Endothelial cell of umbilical vein (primary cell): ENCODE measurements at regions not wholly inside any gene's neighbourhood (a gene's known extent, or its start where the extent isn't known, plus 50 kb on each side); places are given as distances from the start of the nearest gene placed in this dataset.

ENCODE experiments used
- BruUV-seq: library from RNA; stranded (reverse); fragments of 400-500 nt; replicated peaks from 2 replicates; lab custom pipeline; 2021; lab: Mats Ljungman, UMichigan
- CTCF ChIA-PET: fragments of 300-600, 350-600 bp; sonication (Branson Sonifier 250); formaldehyde crosslinking; loops from one replicate; lab custom pipeline; 2021; ENCODE audit warnings: antibody characterized with exemption, inconsistent platforms; lab: Charles Lee
- POLR2A ChIA-PET: fragments of 300-600, 350-600 bp; sonication (Branson Sonifier 250); formaldehyde crosslinking; loops from one replicate; lab custom pipeline; 2021; ENCODE audit warnings: antibody characterized with exemption, inconsistent platforms; lab: Charles Lee
- DNase-seq: peaks from one replicate; pipeline ENCODE4 v3.0.0-alpha.2; 2011; ENCODE audit warnings: low read depth, low spot score
- FAIRE-seq: peaks from 2 replicates; lab custom pipeline; 2011; peaks lifted over from hg19 to GRCh38; lab: Jason Lieb, UNC
- H2AFZ ChIP-seq: 2 replicates; pipeline ENCODE4 v1.6.0; 2012; ENCODE audit warnings: low read depth, low read length, control low read depth, inconsistent platforms
- H3K27ac ChIP-seq: 2 replicates; pipeline ENCODE4 v1.5.1; 2011; ENCODE audit warnings: low read depth, mild to moderate bottlenecking, control low read depth, low read length, moderate library complexity; ENCODE audit not compliant: insufficient read depth
- H3K27me3 ChIP-seq, 2 experiments: 2 replicates each; pipeline versions ENCODE4 v1.6.0 to v1.6.1; 2011; ENCODE audit warnings: low read length in 2 of 2, mixed read lengths in 1 of 2; ENCODE audit not compliant: control insufficient read depth in 2 of 2, insufficient read depth in 2 of 2
- H3K36me3 ChIP-seq, 2 experiments: 2 replicates in 1 of 2; 3 replicates in 1 of 2; pipeline ENCODE4 v1.5.1; 2011; ENCODE audit warnings: low read length in 2 of 2, mild to moderate bottlenecking in 1 of 2, moderate library complexity in 1 of 2; ENCODE audit not compliant: control insufficient read depth in 2 of 2, insufficient read depth in 2 of 2; ENCODE audit errors: extremely low read depth in 1 of 2
- H3K4me1 ChIP-seq: 3 replicates; pipeline ENCODE4 v1.5.1; 2011; ENCODE audit warnings: mild to moderate bottlenecking, low read length; ENCODE audit not compliant: control insufficient read depth, insufficient read depth; ENCODE audit errors: extremely low read depth
- H3K4me2 ChIP-seq: 2 replicates; pipeline ENCODE4 v1.6.1; 2011; ENCODE audit warnings: low read length, control low read depth, mixed read lengths; ENCODE audit not compliant: insufficient read depth
- H3K4me3 ChIP-seq, 3 experiments: fragments of 200-600 bp in 1 of 3; sonication (generic), shearing (Covaris generic) in 1 of 3; replicated peaks in 1 of 3; 2 replicates each; pipeline ENCODE4 v1.5.1; 2011 to 2016; ENCODE audit warnings: control low read depth in 3 of 3, low read length in 3 of 3, mild to moderate bottlenecking in 2 of 3, inconsistent platforms in 1 of 3, low read depth in 1 of 3, moderate library complexity in 1 of 3; ENCODE audit not compliant: insufficient read depth in 1 of 3
- H3K79me2 ChIP-seq: 2 replicates; pipeline ENCODE4 v1.6.0; 2012; ENCODE audit warnings: low read length, inconsistent platforms; ENCODE audit not compliant: control insufficient read depth, insufficient read depth
- H3K9ac ChIP-seq: replicated peaks from 2 replicates; pipeline ENCODE3; 2011; ENCODE audit warnings: low read length, control low read depth; ENCODE audit not compliant: insufficient read depth; ENCODE audit errors: extremely low read depth
- H3K9me1 ChIP-seq: replicated peaks from 3 replicates; pipeline ENCODE4 v1.6.0; 2011; ENCODE audit warnings: mild to moderate bottlenecking, low read length; ENCODE audit not compliant: control insufficient read depth, insufficient read depth; ENCODE audit errors: extremely low read depth
- H3K9me3 ChIP-seq: replicated peaks from 2 replicates; pipeline ENCODE4 v1.5.1; 2012; ENCODE audit warnings: low read length, inconsistent platforms; ENCODE audit not compliant: control insufficient read depth, insufficient read depth
- H4K20me1 ChIP-seq: replicated peaks from 2 replicates; pipeline ENCODE3; 2011; ENCODE audit warnings: mild to moderate bottlenecking, low read length; ENCODE audit not compliant: control insufficient read depth, insufficient read depth; ENCODE audit errors: extremely low read depth
- CTCF ChIP-seq, 2 donors: IDR thresholded peaks; 1 replicate in 1 of 2; 2 replicates in 1 of 2; pipeline ENCODE4 v1.5.1; 2011; ENCODE audit warnings: low read length in 2 of 2, mild to moderate bottlenecking in 2 of 2, moderate library complexity in 2 of 2, control low read depth in 1 of 2, inconsistent platforms in 1 of 2, low read depth in 1 of 2; ENCODE audit not compliant: insufficient read depth in 1 of 2; ENCODE audit errors: extremely low read depth in 1 of 2
- EZH2 ChIP-seq: IDR thresholded peaks from 2 replicates; pipeline ENCODE4 v1.6.1; 2012; ENCODE audit warnings: borderline replicate concordance, low read depth, mild to moderate bottlenecking, moderate library complexity, low read length, inconsistent platforms; ENCODE audit not compliant: severe bottlenecking
- FOS ChIP-seq: IDR thresholded peaks from 2 replicates; pipeline ENCODE4 v1.6.1; 2011; ENCODE audit warnings: mild to moderate bottlenecking, low read length, moderate library complexity, borderline replicate concordance; ENCODE audit not compliant: insufficient read depth
- GATA2 ChIP-seq: IDR thresholded peaks from 2 replicates; pipeline ENCODE4 v1.7.0; 2011; ENCODE audit warnings: low read depth, mild to moderate bottlenecking, moderate library complexity, mixed read lengths, low read length; ENCODE audit not compliant: insufficient read length, insufficient read depth
- JUN ChIP-seq: IDR thresholded peaks from 2 replicates; pipeline ENCODE4 v1.6.1; 2011; ENCODE audit warnings: borderline replicate concordance, low read depth; ENCODE audit not compliant: insufficient read length, insufficient read depth
- MAX ChIP-seq: IDR thresholded peaks from 2 replicates; pipeline ENCODE4 v1.6.1; 2011; ENCODE audit not compliant: insufficient read depth, insufficient read length
- MYC ChIP-seq: IDR thresholded peaks from one replicate; pipeline ENCODE4 v1.6.1; 2011; ENCODE audit warnings: mild to moderate bottlenecking, low read depth, low read length
- POLR2A ChIP-seq: IDR thresholded peaks from 2 replicates; pipeline ENCODE4 v1.6.1; 2012; ENCODE audit warnings: low read depth, mild to moderate bottlenecking, control low read depth, low read length
- POLR2AphosphoS5 ChIP-seq: IDR thresholded peaks from 2 replicates; pipeline ENCODE4 v1.6.1; 2012; ENCODE audit warnings: low read depth, mild to moderate bottlenecking, control low read depth, low read length, moderate library complexity; ENCODE audit not compliant: insufficient read depth
- dilution Hi-C: fragments of 300-500 bp; cut with MboI; formaldehyde crosslinking; loops from one replicate; pipeline ENCODE4 v1.15.0; 2019; ENCODE audit warnings: low sequenced_read_pairs; ENCODE audit not compliant: extremely low pct_ligation_motif_present
- intact Hi-C: fragments of 100-400 bp; cut with micrococcal nuclease; formaldehyde crosslinking; loops from one replicate; pipeline ENCODE4 v1.10.0; 2022

- H3K4me2 ChIP-seq, result no peak overlapping the region
- DNase-seq (no peak), FAIRE-seq (no peak)
- no peak overlapping the region for H3K27ac ChIP-seq
- H3K79me2 ChIP-seq, result no peaks in the 10 kb centered on the region
- peaks cover 15% of the 10 kb centered on the region for H3K9me3 ChIP-seq
- no peak overlapping the region for H3K4me3 ChIP-seq
- no peaks in the 10 kb centered on the region for H3K27me3 ChIP-seq
- H3K36me3 ChIP-seq, result no peaks in the 10 kb centered on the region
- no TSS peak for BruUV-seq
- ChIA-PET CTCF (interaction anchor here (0.6 kb wide), 1 partner anchor 104 kb away, joined by 3 read pairs; no protein-coding TSS in a partner anchor), POLR2A (no interaction called here)
- no peaks in the 10 kb centered on the region for H3K9me1 ChIP-seq
- intact Hi-C loops, result no loop called here
- H3K9ac ChIP-seq, result no peak overlapping the region
- dilution Hi-C loops, result no loop called here
- TF ChIP-seq CTCF (IDR thresholded peaks at IDR 0.05; ENCODE audit: extremely low read depth in 1 of 2, insufficient read depth in 1 of 2, low read depth in 1 of 2, low read length in 2 of 2) (no peak), POLR2AphosphoS5 (no peak), MYC (no peak), JUN (no peak), FOS (no peak), MAX (no peak), EZH2 (no peak), GATA2 (no peak), POLR2A (no peak)
- H3K4me1 ChIP-seq, result no peaks in the 10 kb centered on the region
- H2AFZ ChIP-seq, result no peak overlapping the region
- H4K20me1 ChIP-seq, result no peaks in the 10 kb centered on the region
Measured at GRCh38 chr10:2731940-2732339, 335.4 kb upstream of the PFKP start.
